ELF-1 (cell line): ENCODE measurements at regions not wholly inside any gene's neighbourhood (a gene's known extent, or its start where the extent isn't known, plus 50 kb on each side); places are given as distances from the start of the nearest gene placed in this dataset.
A peak's percentile ranks its signal among the peaks of the same experiment; 100 is the strongest.
"Not testable (repeated sequence)": the region's sequence is repeated elsewhere in the genome, so short reads cannot be mapped to it uniquely, and the experiment has no call there.

ENCODE experiments used
- DNase-seq: peaks from one replicate; pipeline ENCODE4 v3.0.0-alpha.2; 2016; ENCODE audit warnings: low read depth, low spot score

DNA sequence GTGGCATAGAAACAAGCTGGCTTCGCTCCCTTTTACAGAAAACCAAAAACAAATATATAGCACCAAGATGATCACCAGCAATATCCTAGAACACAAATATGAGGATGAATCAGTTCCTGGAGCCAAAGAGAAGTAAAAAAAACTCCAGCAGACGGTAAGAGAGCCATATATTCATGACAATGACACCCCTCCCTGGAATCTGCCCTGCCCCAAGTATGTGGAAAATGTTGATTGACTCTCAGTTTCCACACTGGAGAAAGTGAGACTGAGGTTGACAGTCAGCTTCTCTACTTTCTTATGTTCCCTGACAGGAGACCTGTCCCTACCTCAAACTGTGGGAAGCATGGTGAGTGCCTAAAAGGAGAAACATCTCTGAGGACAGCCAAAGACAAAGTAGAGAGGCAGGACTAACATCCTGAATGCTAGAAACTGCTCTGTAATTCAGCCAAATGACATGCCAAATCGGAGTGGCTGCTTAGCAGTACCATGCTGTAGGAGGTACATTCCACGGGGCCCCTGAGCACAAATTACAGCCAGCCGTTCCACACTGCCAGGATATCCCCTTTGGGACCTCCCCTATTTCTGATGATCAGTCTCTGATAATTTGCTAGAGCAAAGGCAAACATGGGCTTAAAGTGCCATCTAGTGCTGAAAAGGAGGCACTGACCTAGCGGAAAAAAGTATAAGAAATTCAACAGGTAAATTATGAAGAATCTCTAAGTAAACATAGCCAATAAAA is 424.0 kb upstream of the RGMB start:
- peak; percentile 29 for DNase-seq

DNA sequence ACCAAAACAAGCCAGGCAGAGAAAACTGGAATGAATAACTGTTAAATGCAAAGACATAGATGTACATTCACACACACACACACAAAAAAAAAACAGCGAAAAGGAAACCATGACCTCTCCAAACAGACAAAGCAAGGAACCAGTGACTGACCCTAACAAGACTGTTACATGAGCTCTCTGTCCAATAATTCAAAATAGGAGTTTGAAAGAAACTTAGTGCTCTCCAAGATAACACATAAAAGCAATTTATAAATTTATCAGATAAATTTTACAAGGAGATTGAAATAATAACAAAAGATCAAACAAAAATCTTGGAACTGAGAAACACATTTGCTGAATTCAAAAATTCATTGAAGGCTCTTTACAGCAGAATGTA is 423.5 kb upstream of the RGMB start:
- no peak for DNase-seq

DNA sequence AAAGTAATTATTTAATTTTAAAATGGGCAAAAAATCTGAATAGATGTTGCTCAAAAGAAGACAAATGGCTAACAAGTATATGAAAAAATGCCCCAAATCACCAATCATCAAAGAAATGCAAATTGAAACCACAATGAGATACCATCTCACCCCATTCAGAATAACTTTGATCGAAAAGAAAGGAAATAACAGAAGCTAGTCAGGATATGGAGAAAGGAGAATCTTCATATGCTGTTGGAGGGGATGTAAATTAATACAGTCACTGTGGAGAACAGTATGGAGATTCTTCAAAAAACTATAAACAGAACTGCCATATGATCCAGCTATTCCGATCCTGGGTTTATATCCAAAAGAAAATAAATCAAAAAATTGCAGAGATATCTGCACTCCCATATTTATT is 418.5 kb upstream of the RGMB start:
- no peak for DNase-seq

DNA sequence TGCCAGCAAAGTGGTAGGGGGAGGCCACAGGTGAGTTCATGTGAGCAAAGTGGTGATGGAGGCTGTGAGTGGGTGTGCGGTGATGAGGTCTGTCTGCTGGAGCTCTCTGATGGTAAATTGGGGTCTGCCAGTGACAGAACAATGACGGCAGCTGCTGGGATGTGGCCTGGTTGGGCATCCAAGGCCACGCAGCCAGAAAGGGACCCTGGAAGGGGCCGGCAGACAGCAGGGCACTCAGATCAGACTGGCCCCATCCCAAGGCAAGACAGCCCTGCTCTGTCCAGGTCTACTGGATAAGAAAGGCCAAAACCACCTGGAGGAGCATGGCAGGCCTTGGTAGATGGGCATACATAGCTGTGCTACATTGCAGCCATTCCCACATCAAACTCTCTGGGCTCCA is 412.9 kb upstream of the RGMB start:
- DNase-seq = no peak

DNA sequence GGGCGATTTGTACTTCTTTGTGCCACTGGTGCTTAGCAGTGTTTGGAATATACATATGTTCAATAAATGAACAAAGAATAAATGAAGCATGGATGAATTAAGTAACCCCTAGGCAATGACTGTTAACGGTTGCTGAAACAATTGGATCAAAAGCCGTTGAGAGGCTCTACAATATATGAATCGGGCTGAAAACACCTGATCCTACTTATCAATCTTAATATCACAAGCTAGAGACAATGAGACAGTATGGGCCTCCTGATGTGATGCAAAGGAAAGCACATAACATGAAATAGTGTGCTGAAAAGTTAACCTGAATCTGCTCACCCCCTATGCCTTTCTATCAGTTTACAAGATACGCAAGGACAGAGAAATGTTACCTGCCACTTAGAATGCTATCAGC is 410.3 kb upstream of the RGMB start:
- no peak for DNase-seq

DNA sequence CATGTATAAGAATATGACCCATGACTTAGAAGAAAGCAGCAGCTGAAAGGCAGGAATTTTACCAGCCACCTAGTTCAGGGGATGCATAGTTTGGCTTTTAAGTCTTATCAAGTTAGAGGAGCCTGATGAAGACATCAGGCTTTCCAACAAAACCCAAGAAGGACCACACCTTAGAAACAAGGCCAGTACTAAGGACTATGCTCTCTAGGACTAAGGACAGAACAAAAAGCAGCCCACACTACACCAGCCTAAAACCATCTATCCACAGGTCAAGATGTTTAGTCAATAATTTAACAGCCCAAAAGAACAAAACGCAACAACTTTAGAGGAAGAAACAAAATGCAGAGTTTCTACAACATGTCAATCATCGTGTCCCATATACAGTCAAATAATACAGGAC is 408.9 kb upstream of the RGMB start:
- DNase-seq = no peak

DNA sequence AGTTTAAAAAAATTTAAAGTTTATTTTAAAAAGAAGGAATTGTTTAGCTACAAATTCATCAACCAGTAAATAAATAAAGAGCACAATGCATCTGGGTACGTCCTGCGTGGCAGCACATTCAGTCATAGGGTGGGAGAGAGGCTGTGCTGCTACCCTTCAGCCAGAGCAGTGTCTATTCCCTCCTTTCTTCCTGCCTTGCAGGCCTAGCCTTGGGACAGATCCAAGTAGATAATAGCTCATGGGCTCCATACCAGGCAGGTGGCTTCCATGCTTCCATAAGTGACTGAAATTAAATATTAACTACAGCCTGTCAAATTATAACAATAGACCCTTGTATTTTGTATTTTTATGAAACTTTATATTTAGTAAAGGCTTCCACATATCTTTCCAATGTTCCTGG is 408.3 kb upstream of the RGMB start:
- DNase-seq = no peak

DNA sequence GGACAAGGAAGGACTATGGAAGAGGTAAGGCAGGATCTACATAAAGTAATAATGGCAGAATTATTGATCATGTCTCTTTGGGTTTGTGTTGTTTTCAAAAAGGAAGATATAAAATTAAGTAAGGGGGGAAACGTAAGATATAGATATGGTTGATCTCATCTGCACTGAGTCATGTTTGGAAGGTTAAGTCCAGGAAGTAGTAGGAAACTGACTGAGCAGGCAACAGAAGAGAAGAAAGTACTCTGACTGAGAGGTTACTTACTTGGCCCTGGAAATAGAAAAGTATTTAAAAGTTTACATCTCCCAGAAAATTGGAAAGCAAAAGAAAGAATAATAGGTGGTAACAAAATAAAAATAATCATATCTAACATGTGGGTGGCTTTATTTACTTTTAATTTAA is 405.3 kb upstream of the RGMB start:
- DNase-seq = no peak

DNA sequence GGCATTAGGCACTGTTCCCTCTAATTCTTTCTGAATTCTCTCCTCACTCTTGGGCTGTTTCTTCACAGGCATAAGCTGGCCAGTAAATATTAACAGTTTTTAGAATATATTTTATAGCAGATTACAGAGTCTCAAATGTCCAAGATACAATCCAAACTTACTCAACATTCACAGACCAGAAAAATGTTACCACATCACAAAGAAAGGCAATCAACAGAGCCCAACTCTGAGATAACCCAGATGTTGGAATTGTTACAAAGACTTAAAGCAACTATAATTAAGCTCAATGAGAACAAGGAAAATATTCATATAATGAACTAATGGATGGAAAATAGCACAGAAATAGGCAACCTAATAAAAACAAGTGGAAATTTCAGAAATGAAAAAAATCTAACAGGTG is 401.1 kb upstream of the RGMB start:
- DNase-seq = no peak

DNA sequence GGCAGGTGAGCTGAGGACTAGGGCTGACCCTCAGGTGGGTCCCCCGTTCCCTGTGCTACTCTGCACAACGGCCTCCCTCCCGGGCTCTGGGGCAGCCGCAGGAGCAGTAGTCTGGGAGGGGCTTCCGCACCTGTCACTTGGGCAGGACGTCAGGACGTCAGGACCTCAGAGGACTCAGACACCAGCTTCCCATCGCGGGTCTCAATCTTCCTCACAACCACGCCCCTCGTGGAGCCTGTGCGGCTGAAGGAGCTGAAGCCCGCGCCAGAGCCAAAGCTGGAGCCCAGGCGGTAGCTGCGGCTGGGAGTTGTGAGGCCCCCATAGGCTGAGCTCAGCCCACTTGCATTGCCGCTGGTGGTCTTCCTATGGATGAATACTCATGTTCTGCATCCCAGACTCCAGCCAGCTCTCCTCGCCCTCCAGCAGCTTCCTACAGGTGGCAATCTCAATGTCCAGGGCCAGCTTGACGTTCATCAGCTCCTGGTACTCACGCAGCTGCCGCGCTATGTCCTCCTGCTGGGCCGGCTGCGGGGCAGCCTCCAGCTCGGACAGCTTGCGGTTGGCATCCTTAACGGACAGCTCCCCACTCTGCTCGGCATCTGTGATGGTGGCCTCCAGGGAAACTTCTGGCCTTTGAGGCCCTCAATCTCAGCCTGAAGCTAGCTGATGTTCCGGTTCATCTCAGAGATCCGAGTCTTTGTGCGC is 381.4 kb upstream of the RGMB start:
- no peak for DNase-seq

DNA sequence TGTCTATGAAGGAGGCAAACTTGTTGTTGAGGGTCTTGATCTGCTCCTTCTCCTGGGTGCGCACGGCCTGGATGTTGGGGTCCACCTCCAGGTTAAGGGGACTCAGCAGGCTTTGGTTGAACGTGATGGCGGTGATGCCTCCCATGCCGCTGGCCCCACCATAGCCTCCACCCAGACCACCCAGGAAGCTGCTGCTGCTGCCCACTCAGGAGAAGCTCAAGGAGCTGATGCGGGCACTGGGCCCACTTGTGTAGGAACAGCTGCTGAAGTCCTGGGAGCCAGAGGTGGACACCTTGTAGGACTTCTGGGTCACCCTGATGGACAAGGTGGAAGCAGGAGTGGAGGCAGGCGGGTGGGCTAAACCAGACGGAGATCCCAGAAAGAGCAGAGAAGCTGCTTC is 380.3 kb upstream of the RGMB start:
- DNase-seq = not testable (repeated sequence)

DNA sequence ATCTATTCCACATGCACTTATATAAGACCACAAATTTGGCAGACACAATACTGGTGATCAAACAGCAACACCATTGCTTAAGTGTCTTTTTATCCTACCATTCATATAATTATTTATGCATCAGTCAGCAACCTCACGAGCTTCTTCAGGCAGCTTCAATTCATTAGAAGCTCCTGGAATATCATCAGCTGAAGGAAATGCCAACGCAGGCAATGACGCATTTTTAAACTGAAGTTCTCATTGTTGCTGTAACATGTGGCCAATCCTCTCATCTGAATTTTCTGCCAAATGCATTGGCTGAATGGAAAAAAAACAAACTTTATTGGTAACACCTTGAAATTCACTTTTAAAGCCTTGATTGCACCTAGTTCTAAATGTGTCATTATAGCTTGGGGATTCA is 376.4 kb upstream of the RGMB start:
- DNase-seq = no peak

DNA sequence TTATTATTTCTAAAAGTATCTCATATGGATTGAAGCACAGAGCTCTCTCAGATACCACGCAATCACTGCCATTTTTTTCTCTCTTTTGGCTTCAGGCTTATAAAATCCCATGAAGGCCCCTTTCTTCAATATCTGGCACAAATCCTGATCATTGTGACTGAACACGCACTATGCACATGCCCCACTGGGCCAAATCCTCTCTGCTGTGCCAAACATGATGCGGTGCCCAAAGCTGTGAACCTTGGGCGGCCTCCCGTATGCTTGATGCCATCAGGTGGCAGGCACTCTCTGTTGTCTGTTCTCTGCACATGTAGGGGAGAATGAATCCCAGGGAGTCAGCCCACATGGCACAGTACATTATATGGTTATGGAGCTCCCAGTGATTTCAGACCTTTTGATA is 375.0 kb upstream of the RGMB start:
- DNase-seq = no peak

DNA sequence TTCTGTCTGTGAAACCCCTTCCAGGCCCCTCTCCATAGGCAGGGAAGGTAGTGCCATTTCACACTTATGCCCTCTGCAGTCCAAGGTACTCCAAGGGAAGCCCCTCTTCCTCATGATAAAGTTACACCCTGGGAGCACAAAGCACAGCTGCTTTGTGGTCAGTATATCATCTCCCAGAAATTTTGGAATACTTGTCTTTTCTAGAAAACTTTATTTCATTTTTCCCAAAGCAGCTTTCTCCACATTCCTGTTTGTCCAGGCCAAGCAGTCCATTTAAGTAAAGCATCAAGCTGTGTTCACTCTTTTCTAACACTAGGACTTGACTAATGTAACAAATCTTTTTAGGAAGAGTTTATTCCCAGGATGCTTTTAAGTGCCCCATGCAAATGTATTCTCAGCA is 371.8 kb upstream of the RGMB start:
- no peak for DNase-seq

DNA sequence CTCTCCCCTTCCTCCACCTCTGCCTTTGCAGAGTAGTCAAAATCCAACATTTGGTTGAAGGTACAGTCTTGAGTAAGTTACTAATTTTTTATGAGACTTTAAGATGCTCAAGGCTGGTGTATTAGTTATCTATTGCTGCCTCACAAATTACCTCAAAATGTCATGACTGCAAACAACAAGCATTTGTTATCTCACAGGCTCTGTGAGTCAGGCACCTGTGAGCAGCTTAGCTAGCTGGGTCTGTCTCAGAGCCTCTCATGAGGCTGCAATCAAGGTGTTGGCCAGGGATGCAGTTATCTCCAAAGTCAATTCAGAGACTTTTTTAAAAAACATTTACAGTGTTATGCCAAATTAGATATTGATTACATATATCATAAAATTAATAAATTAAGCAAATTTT is 371.3 kb upstream of the RGMB start:
- no peak for DNase-seq

DNA sequence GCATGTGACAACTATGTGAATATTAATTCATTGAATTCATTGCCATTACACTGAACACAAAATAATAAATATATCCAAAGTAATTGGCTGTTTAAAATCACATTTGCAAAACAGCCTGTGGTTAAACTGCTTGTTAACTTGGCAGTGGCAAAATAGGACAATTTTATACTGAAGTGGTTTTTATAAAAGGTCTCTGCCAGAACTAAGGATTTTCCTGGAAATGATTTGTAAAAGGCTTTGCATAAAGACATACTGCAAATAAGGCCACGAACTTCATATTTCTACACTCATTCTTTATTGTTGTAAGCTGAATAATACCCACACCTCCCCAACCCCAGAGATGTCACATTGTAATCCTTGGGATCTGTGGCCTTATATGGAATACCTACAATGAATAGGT is 370.3 kb upstream of the RGMB start:
- no peak for DNase-seq

DNA sequence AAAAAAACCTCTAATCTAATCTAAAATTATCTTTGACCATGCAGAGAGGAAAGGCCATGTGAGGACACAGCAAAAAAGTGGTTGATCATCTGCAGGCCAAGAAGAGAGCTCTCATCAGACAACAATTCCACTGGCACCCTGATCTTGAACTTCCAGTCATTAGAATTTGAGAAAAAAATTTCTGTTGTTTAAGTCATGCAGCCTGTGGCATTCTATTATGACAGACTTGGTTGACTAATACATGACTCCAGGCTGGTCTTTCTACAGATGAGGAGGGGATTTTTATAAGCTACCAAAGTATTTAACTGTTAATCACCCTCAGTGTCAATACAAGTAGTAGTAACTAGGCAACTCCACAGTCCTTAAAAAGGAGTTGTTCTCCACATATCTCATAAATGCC is 358.5 kb upstream of the RGMB start:
- DNase-seq = no peak

DNA sequence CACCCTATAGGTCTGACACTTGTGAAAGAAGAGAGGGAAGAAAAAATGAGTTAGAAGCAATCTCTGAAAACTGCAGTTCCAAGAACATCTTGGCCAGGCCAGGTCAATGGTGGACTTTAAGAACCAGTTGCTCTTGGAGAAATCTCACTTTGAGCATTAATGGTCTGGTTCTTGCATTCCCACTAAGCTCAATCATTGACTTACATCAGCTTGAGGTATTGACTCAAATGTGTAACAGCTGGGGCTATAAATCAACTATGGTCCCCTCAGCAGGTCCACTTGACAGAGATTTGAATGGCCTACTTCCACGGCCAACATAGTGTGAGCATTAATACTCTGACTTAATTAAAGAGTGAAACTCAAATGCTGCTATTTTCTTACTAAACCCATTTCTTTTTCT is 357.8 kb upstream of the RGMB start:
- DNase-seq = no peak

DNA sequence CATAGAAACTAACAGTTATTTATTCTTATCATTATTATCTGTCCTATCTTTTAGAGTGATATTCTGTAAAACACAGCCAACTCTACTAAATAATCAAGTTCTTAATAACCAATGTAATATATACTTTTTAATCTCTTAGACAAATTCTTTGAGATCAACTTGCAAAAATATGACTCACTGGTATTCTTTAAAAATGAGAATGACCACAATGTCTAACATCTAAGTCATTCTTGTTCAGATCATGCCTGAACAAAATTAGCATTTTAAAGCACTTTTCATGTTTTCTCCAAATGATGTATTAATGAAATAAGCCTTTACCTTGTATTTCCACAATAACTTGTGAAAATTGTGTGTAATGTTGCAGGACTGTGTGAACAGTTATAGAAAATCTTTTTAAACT is 356.9 kb upstream of the RGMB start:
- no peak for DNase-seq

DNA sequence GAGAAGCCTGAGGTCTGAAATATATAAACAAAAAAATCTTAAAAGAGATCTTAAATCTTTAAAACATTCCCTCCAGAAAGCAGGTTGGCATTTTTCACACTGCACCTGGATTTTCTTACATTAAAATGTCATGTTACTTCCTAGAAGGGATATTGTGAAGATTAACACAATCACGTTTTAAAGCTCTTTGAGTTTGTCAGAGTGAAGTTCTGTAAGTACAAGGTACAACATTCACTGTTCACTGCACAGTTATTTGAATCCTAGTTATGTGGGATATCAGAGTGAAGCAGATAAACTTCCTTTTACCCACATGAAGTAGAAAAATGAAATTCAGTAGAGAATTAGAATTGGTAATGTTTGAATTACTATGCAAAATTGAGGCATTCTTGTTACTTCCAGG is 353.6 kb upstream of the RGMB start:
- no peak for DNase-seq

DNA sequence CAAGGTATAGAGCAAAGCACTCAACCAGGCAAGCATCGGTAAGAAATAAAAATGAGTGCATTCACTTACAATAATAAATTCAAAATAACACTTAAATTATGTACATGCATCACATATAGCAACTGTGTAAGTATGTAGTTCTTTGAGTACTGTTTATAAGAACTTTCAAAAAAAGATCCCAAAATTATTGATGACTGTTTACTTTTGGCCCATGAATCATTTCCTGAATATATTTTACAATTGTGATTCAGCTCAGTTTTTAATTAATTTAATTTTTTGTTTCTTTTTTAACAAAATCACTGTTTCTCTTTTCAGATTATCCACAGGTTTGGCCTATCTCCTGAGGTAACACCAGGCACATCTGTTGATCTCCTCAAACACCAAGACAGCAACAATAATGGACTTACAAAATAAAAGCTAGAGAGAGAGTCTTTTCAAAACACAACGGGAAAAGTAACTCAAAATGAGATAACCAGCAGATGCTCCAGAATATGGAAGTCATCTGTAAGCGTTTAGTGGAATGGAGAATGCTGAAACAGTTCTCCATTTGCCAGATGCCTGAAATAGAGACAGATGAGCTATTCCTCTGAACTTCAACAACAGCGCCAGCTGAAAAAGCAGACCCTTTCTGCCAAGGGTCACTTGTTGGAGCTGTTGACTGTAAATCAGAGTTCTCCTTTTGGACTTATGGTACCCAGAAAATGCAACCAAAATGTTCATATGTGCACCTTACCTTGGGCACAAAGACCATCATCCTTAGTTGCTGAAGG is 348.6 kb upstream of the RGMB start:
- no peak for DNase-seq

DNA sequence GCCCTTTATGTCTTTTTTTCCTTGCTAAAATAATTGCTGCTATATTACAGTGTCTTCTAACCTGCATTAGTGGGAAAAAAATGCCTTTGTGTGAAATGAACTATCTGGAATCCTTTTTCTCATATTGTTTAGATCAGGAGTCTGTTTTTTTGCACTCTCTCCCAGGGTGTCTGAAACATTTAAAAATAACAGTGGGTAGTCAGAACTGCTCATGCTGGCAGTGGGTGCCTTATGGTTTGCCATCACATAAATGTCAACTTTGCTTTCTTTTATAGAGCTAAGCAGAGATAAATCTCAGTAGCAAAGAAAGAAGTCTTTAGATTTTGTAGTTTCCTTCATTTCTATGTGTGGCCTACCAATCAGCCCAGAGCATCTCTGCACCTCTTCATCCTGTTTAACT is 347.8 kb upstream of the RGMB start:
- DNase-seq = no peak

DNA sequence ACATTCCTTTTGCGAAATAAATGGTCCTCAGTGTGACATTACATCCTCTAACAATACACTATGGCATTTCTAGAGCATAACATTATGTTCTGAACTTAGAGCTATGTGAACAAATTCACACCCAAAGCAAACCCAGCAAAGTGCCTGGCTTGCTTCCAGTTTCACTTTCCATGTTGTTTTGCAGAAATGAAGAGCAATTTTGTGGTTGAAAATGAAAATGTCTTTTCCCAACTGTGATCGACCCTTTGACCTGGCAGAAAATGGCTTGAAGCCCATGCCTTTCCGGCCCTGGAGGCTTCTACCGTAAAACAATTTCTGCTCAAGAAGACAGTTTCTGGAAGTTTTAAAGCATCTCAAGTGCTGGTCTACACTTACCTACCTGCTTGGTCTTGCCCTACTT is 344.7 kb upstream of the RGMB start:
- no peak for DNase-seq
